GM21717 (cell line): ENCODE measurements at regions not wholly inside any gene's neighbourhood (a gene's known extent, or its start where the extent isn't known, plus 50 kb on each side); places are given as distances from the start of the nearest gene placed in this dataset.
A peak's percentile ranks its signal among the peaks of the same experiment; 100 is the strongest.

ENCODE experiments used
- ATAC-seq: cut with Tn5 transposase; IDR thresholded peaks from one replicate; pipeline ENCODE4 v1.9.1; 2021; ENCODE audit warnings: mild to moderate bottlenecking, moderate library complexity; ENCODE audit not compliant: unreplicated experiment

GRCh38 chr12:93101367-93101766, 172.3 kb upstream of the EEA1 start:
- ATAC-seq, result no peak

- no peak for ATAC-seq
Observed at GRCh38 chr12:93102312-93102711, 173.2 kb upstream of the EEA1 start.

- no peak for ATAC-seq
Observed at GRCh38 chr12:93102744-93103143, 173.6 kb upstream of the EEA1 start.

GRCh38 chr12:93103154-93103553, 174.1 kb upstream of the EEA1 start:
- ATAC-seq, result no peak

- ATAC-seq, result no peak
Observed at GRCh38 chr12:93104535-93104934, 175.4 kb upstream of the EEA1 start.

GRCh38 chr12:93106910-93107309, 177.8 kb upstream of the EEA1 start:
- no peak for ATAC-seq

GRCh38 chr12:93107514-93108312, 178.6 kb upstream of the EEA1 start:
- no peak for ATAC-seq

GRCh38 chr12:93108985-93109384, 179.9 kb upstream of the EEA1 start:
- no peak for ATAC-seq

GRCh38 chr12:93109551-93110203, 180.6 kb upstream of the EEA1 start:
- no peak for ATAC-seq

- ATAC-seq, result no peak
Observed at GRCh38 chr12:93111773-93112172, 182.7 kb upstream of the EEA1 start.

GRCh38 chr12:93113317-93114006, 184.4 kb upstream of the EEA1 start:
- no peak for ATAC-seq

- no peak for ATAC-seq
Observed at GRCh38 chr12:93115198-93115601, 186.1 kb upstream of the EEA1 start.

- ATAC-seq, result no peak
Observed at GRCh38 chr12:93115646-93116045, 186.6 kb upstream of the EEA1 start.

GRCh38 chr12:93116632-93117031, 187.5 kb upstream of the EEA1 start:
- no peak for ATAC-seq

GRCh38 chr12:93121729-93122488, 192.8 kb upstream of the EEA1 start:
- ATAC-seq, result no peak

- ATAC-seq, result no peak
Observed at GRCh38 chr12:93122569-93123091, 193.5 kb upstream of the EEA1 start.

- no peak for ATAC-seq
Observed at GRCh38 chr12:93125126-93125525, 196.0 kb upstream of the EEA1 start.

GRCh38 chr12:93126069-93126474, 197.0 kb upstream of the EEA1 start:
- ATAC-seq, result peak; percentile 52

GRCh38 chr12:93127107-93127560, 198.0 kb upstream of the EEA1 start:
- no peak for ATAC-seq

GRCh38 chr12:93127582-93128331, 198.7 kb upstream of the EEA1 start:
- ATAC-seq, result no peak
